BLaER1 (cell line): ENCODE measurements at regions not wholly inside any gene's neighbourhood (a gene's known extent, or its start where the extent isn't known, plus 50 kb on each side); places are given as distances from the start of the nearest gene placed in this dataset.

Source experiments
- H3K27ac ChIP-seq: shearing (Covaris generic); formaldehyde crosslinking; 2 replicates; pipeline ENCODE4 v1.8.1; 2022
- H3K27me3 ChIP-seq: shearing (Covaris generic); formaldehyde crosslinking; 2 replicates; pipeline ENCODE4 v1.8.1; 2022
- H3K36me3 ChIP-seq: shearing (Covaris generic); formaldehyde crosslinking; 2 replicates; pipeline ENCODE4 v1.8.1; 2022
- H3K4me1 ChIP-seq: shearing (Covaris generic); formaldehyde crosslinking; 2 replicates; pipeline ENCODE4 v1.8.1; 2022
- H3K4me2 ChIP-seq: shearing (Covaris generic); formaldehyde crosslinking; 2 replicates; pipeline ENCODE4 v1.8.1; 2022
- H3K4me3 ChIP-seq: shearing (Covaris generic); formaldehyde crosslinking; 2 replicates; pipeline ENCODE4 v1.8.1; 2022
- H3K9ac ChIP-seq: shearing (Covaris generic); formaldehyde crosslinking; 2 replicates; pipeline ENCODE4 v1.8.1; 2022
- H3K9me3 ChIP-seq: shearing (Covaris generic); formaldehyde crosslinking; 2 replicates; pipeline ENCODE4 v1.8.1; 2022
- H4K20me1 ChIP-seq: shearing (Covaris generic); formaldehyde crosslinking; 2 replicates; pipeline ENCODE4 v1.8.1; 2022
- Cebpa-rat ChIP-seq: shearing (Covaris generic); IDR thresholded peaks from 2 replicates; pipeline ENCODE4 v1.8.1; 2022

DNA sequence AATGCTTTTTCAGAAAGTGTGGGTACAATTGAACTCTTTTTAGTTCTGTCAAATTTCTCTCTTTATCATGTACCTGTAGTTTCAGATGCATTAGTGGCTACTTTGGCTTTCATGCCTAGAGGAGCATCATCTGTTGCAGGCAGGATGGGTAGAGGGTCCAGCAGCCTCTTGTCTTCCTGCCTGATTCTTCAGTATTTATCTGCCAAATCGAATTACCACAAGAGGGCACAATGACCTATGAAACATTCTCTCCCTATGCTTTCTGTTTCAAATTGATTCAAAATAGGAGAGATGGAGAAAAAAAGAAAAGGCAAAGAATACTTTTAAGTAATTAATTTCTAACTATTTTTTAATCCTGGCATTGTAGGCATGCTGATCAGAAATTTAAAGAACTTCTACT, 477.2 kb downstream of the TRIB2 start:
- H3K36me3 ChIP-seq, result no peaks in the 10 kb centered on the region
- H3K27me3 ChIP-seq, result no peaks in the 10 kb centered on the region; the same call in 1 of the 2 replicates
- no peak overlapping the region for H3K4me2 ChIP-seq
- H3K27ac ChIP-seq, result no peak overlapping the region
- no peak overlapping the region for H3K9ac ChIP-seq
- H3K9me3 ChIP-seq, result no peaks in the 10 kb centered on the region
- TF ChIP-seq Cebpa-rat, result no peak
- no peak overlapping the region for H3K4me3 ChIP-seq
- H4K20me1 ChIP-seq, result no peaks in the 10 kb centered on the region
- no peaks in the 10 kb centered on the region for H3K4me1 ChIP-seq

DNA sequence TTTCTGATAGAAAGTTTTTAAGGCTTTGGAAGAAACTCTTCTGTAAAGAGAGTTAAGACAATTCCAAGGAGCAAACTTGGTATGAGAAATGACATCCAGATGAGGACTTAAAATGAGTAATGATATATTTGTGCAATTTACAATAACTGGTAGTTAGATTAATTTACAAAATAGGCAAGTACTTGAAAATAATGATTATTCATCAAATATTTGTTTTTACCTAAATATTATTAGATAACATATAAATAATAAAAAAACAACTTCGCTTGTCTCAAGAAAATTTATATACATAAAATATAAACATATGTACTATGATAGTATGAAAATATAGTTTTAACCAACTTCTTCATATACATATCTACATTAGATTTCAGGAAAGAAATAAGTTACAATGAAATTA, 478.5 kb downstream of the TRIB2 start:
- Histone ChIP-seq H3K4me2 (no peak overlapping the region), H4K20me1 (no peaks in the 10 kb centered on the region), H3K4me1 (no peaks in the 10 kb centered on the region), H3K27ac (no peak overlapping the region), H3K36me3 (no peaks in the 10 kb centered on the region), H3K9me3 (no peaks in the 10 kb centered on the region), H3K9ac (no peak overlapping the region), H3K4me3 (no peak overlapping the region), H3K27me3 (no peaks in the 10 kb centered on the region; the same call in 1 of the 2 replicates)
- no peak for TF ChIP-seq Cebpa-rat

DNA sequence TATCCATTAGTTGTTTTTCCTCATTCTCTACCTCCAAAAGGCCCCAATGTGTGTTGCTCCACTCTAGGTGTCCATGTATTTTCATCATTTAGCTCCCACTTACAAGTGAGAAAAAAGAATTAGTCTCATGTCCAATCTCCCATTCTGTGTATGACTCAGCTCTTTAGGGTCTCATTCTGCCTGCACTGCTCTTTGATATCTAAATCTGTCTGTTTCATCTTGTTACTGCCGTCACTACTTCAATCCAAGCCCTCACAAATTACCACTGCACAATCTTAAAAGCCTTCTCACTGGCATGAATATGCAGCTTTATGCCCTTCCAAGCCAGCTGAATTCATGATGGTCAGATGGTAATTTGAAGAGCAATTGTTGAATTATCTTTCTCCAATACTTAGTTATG, 480.5 kb downstream of the TRIB2 start:
- Histone ChIP-seq H3K27ac (no peak overlapping the region), H3K4me3 (no peak overlapping the region), H3K36me3 (no peaks in the 10 kb centered on the region), H3K4me1 (no peaks in the 10 kb centered on the region), H3K4me2 (no peak overlapping the region), H4K20me1 (no peaks in the 10 kb centered on the region), H3K9ac (no peak overlapping the region), H3K27me3 (no peaks in the 10 kb centered on the region; the same call in 1 of the 2 replicates), H3K9me3 (no peaks in the 10 kb centered on the region)
- TF ChIP-seq Cebpa-rat, result no peak

DNA sequence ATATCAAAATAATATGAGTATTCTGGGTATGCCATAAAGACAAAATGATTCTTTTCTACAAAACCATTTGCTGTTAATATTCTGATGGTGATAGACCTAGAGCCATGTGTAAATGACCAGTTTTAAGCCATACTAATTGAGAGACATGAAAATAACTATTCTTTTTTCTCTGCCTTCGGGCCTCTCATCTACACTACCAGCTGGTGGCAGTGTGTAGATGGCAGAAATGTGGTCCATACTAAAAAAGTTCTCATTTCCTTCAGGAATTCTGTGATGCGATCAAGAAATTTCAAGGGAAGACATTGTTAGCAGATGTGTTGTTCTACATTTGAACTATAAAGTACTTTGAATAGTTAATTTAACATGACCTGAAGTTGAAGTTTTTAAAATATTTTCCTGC, 485.2 kb downstream of the TRIB2 start:
- H4K20me1 ChIP-seq, result no peaks in the 10 kb centered on the region
- TF ChIP-seq Cebpa-rat, result no peak
- no peak overlapping the region for H3K4me2 ChIP-seq
- H3K27me3 ChIP-seq, result no peaks in the 10 kb centered on the region; the same call in 1 of the 2 replicates
- H3K36me3 ChIP-seq, result no peaks in the 10 kb centered on the region
- H3K4me1 ChIP-seq, result no peaks in the 10 kb centered on the region
- no peak overlapping the region for H3K27ac ChIP-seq
- H3K9me3 ChIP-seq, result peaks cover 12% of the 10 kb centered on the region
- H3K4me3 ChIP-seq, result no peak overlapping the region
- no peak overlapping the region for H3K9ac ChIP-seq

DNA sequence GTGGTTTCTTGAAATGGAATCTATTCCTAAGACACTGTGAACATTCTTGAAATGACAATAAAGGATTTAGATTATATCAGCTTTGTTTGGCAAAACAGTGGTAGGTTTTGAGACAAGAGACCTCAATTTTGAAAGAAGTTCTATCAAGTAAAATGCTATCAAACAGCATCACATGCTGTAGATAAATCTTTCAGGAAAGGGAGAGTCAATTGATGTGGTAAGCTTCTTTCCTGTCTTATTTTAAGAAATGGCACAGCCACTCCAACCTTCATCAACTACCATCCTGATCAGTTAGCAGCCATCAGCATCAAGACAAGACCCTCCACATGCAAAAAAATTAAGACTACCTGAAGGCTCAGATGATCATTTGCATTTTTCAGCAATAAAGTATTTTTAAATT, 495.4 kb downstream of the TRIB2 start:
- H3K4me3 ChIP-seq, result no peak overlapping the region
- peaks cover 23% of the 10 kb centered on the region for H3K9me3 ChIP-seq
- H3K9ac ChIP-seq, result no peak overlapping the region
- TF ChIP-seq Cebpa-rat, result no peak
- no peaks in the 10 kb centered on the region for H3K27me3 ChIP-seq
- no peak overlapping the region for H3K27ac ChIP-seq
- peaks cover 10% of the 10 kb centered on the region for H3K4me1 ChIP-seq
- no peaks in the 10 kb centered on the region for H4K20me1 ChIP-seq
- H3K36me3 ChIP-seq, result no peaks in the 10 kb centered on the region
- H3K4me2 ChIP-seq, result peak overlapping the region; percentile 53

DNA sequence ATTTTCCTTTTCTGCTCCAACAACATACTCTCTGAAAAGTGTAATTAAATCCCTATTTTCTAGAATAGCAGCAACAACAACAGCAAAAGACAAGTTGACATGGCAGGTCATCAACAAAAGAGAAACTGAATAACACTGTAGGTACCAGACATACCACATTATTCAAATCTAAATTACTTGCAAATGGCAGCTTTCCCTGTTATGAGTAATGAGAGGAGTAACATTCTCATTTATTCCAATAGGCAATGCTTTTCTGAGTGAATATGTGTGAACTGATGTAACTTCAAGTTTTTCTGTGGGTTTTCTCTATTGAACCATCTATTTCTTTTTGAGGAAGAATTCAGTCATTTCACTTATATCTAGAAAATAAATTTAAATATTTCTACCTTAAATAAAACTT, 501.5 kb downstream of the TRIB2 start:
- H3K27me3 ChIP-seq, result no peaks in the 10 kb centered on the region
- H4K20me1 ChIP-seq, result no peaks in the 10 kb centered on the region
- H3K4me3 ChIP-seq, result no peak overlapping the region
- no peaks in the 10 kb centered on the region for H3K4me1 ChIP-seq
- H3K4me2 ChIP-seq, result no peak overlapping the region
- H3K9me3 ChIP-seq, result peaks cover 11% of the 10 kb centered on the region
- no peak overlapping the region for H3K9ac ChIP-seq
- no peak overlapping the region for H3K27ac ChIP-seq
- no peak for TF ChIP-seq Cebpa-rat
- no peaks in the 10 kb centered on the region for H3K36me3 ChIP-seq

DNA sequence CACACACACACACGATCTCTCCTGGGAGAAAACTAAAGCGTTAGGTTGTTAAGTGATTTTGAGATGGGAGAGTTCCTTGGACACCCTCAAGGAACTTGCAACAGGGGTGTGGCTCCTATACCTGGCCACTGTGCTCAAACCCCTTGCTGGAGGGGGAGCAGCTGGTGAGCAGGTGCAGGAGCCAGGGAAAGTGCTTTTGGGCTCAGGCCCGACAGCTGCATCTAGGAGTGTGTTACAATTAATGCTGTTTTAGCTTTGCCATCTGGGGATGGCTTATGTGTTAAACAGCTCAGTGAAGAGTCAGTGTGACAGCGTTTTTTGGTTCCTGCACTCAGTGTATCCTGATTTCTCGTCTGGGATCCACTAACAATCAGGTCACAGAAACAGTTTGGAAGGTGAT, 510.8 kb downstream of the TRIB2 start:
- Histone ChIP-seq H3K9ac (no peak overlapping the region), H3K4me1 (no peaks in the 10 kb centered on the region), H4K20me1 (no peaks in the 10 kb centered on the region), H3K27me3 (no peaks in the 10 kb centered on the region), H3K4me2 (no peak overlapping the region), H3K27ac (no peak overlapping the region), H3K4me3 (no peak overlapping the region), H3K36me3 (no peaks in the 10 kb centered on the region), H3K9me3 (no peaks in the 10 kb centered on the region)
- no peak for TF ChIP-seq Cebpa-rat

DNA sequence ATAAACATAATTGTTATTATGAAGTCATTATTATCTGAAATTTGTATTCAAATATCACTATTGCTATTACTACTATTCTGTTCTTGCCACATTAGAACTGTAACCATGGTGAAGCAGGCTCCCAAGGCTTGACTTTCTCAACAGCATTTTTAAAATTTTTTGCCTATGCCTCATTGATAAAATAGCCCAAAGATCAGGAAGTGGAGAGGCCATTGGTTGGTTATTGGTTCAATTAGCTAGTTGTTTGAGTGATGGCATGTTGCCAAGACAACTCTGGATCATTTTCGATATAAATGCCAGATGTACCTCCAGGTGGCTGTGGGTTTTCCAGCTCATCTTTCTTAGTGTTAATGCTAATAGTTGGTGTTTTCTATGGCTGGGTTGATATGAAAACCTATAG, 513.5 kb downstream of the TRIB2 start:
- no peaks in the 10 kb centered on the region for H3K36me3 ChIP-seq
- no peak overlapping the region for H3K4me2 ChIP-seq
- H3K27me3 ChIP-seq, result no peaks in the 10 kb centered on the region
- no peak overlapping the region for H3K4me3 ChIP-seq
- no peak overlapping the region for H3K27ac ChIP-seq
- H4K20me1 ChIP-seq, result no peaks in the 10 kb centered on the region
- no peaks in the 10 kb centered on the region for H3K4me1 ChIP-seq
- no peak for TF ChIP-seq Cebpa-rat
- H3K9ac ChIP-seq, result no peak overlapping the region
- H3K9me3 ChIP-seq, result no peaks in the 10 kb centered on the region

DNA sequence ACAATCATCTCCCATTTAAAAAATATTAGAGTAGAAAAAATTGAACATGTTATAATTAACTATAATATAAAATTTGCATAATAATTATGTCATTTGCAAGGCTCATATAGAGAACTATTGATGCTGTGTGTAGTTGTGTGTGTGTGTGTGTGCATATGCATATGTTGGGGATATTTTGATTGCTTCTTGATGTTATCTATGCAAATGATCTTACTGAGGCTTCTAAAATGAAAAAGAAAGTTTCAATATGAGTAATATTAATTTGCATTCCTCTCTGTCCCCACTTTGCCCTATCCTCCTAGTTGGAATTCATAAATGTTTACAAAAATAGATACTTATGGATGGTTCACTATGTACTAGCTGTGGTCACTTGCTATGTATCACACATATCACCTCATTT, 523.3 kb downstream of the TRIB2 start:
- H3K27me3 ChIP-seq, result no peaks in the 10 kb centered on the region
- no peaks in the 10 kb centered on the region for H3K9me3 ChIP-seq
- H3K4me3 ChIP-seq, result no peak overlapping the region
- H4K20me1 ChIP-seq, result no peaks in the 10 kb centered on the region
- H3K36me3 ChIP-seq, result no peaks in the 10 kb centered on the region
- H3K4me2 ChIP-seq, result no peak overlapping the region
- no peak overlapping the region for H3K27ac ChIP-seq
- TF ChIP-seq Cebpa-rat, result no peak
- no peak overlapping the region for H3K9ac ChIP-seq
- no peaks in the 10 kb centered on the region for H3K4me1 ChIP-seq

DNA sequence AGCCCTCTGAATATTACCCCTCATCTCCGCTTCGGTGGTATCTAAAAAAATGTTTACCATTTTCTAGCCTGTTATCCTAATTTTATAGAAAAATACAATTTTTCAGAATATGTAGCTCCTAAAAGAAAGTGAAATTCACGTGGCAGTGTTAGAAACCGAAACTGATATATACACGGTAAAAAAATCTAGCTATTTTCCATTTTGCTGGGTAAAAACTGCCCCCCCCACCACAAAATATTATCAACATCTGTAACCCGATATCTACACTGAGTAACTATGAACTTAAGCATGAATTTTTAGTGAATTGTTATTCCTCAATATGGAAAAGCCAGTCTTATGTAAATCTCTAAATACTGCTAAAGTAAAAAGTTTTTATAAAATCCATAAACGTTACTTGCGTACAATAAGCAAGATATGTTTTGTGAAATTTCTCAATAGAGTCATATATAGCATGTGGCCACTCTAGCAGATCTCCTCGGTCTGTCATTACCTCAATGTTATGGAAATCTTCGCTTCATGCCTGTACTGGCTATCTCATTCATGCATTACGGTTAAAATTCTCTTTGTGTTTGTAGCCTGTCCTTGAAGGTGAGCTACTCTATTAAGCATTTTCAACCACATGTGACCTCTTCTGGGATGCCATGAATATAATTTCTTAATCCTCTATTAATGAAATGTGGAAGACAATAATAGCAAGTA, 524.2 kb downstream of the TRIB2 start:
- H3K4me2 ChIP-seq, result no peak overlapping the region
- no peak overlapping the region for H3K9ac ChIP-seq
- no peak for TF ChIP-seq Cebpa-rat
- H4K20me1 ChIP-seq, result no peaks in the 10 kb centered on the region
- H3K36me3 ChIP-seq, result no peaks in the 10 kb centered on the region
- H3K27me3 ChIP-seq, result no peaks in the 10 kb centered on the region
- H3K9me3 ChIP-seq, result no peaks in the 10 kb centered on the region
- no peaks in the 10 kb centered on the region for H3K4me1 ChIP-seq
- H3K4me3 ChIP-seq, result no peak overlapping the region
- no peak overlapping the region for H3K27ac ChIP-seq

DNA sequence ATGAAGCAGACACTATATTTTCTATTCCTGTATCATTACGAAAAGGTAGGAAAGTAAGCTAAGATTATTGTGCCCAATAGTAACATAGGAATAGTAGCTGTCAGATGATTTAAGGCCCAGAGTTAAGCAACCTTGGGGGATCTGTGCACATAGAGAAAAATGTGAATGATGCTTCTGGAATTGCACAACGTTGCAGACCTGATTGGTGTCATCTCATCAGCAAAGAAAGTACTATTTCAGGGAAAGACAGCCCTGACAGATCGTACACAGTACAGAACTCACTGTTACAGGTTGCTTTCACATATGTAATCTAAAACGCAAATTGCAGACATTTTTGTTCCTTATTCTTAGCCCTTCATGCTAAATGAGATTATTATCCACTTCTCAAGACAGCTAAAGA, 535.9 kb downstream of the TRIB2 start:
- H3K36me3 ChIP-seq, result no peaks in the 10 kb centered on the region
- no peak overlapping the region for H3K4me3 ChIP-seq
- H3K27ac ChIP-seq, result no peak overlapping the region
- H3K4me2 ChIP-seq, result no peak overlapping the region
- no peaks in the 10 kb centered on the region for H3K27me3 ChIP-seq
- no peak overlapping the region for H3K9ac ChIP-seq
- no peak for TF ChIP-seq Cebpa-rat
- no peaks in the 10 kb centered on the region for H3K4me1 ChIP-seq
- no peaks in the 10 kb centered on the region for H3K9me3 ChIP-seq
- H4K20me1 ChIP-seq, result no peaks in the 10 kb centered on the region
